Neuron (in vitro differentiated cells): ENCODE measurements at regions not wholly inside any gene's neighbourhood (a gene's known extent, or its start where the extent isn't known, plus 50 kb on each side); places are given as distances from the start of the nearest gene placed in this dataset.
"Not testable (repeated sequence)": the region's sequence is repeated elsewhere in the genome, so short reads cannot be mapped to it uniquely, and the experiment has no call there.

Experiments
- H2AFZ ChIP-seq: one replicate; pipeline ENCODE4 v1.6.1; 2013; ENCODE audit warnings: low read depth, mild to moderate bottlenecking, inconsistent platforms, low read length, moderate library complexity
- H3K27me3 ChIP-seq: one replicate; pipeline ENCODE4 v1.6.1; 2013; ENCODE audit warnings: low read length; ENCODE audit not compliant: insufficient read depth
- H3K36me3 ChIP-seq: one replicate; pipeline ENCODE4 v1.6.1; 2013; ENCODE audit warnings: low read length; ENCODE audit not compliant: insufficient read depth
- H3K4me1 ChIP-seq: one replicate; pipeline ENCODE4 v1.6.1; 2013; ENCODE audit warnings: low read length; ENCODE audit not compliant: insufficient read depth
- H3K4me3 ChIP-seq: 2 replicates; pipeline ENCODE4 v1.5.1; 2013; ENCODE audit warnings: mild to moderate bottlenecking, low read length, moderate library complexity
- H3K9me3 ChIP-seq: one replicate; pipeline ENCODE4 v1.6.1; 2013; ENCODE audit warnings: low read length

DNA sequence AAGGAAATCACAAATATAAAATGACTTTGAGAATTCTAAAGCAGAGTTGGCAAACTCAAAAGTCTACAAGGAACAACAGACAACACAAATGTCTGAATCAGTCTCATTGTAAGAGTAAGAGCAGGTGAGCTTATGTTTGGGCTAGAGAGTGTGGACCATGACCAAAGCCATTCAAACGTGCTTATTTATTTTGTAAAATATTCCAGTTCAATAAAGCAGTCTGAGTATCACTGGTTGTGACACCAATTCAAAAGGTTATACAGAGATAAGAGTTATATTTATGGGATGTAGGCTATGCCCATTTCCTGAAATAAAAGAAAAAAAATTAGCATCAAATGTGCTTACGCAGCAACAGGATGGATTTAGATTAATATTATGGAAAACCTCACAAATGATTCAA, 251.6 kb downstream of the KLF5 start:
- Histone ChIP-seq H3K4me3 (no peak overlapping the region), H2AFZ (no peak overlapping the region), H3K36me3 (no peaks in the 10 kb centered on the region), H3K27me3 (no peaks in the 10 kb centered on the region), H3K4me1 (no peaks in the 10 kb centered on the region), H3K9me3 (no peaks in the 10 kb centered on the region)

- no peaks in the 10 kb centered on the region for H3K27me3 ChIP-seq
- H3K36me3 ChIP-seq: no peaks in the 10 kb centered on the region
- H2AFZ ChIP-seq: no peak overlapping the region
- no peak overlapping the region for H3K4me3 ChIP-seq
- H3K9me3 ChIP-seq: no peaks in the 10 kb centered on the region
- H3K4me1 ChIP-seq: no peaks in the 10 kb centered on the region
Measured at GRCh38 chr13:73307481-73307880, 248.7 kb downstream of the KLF5 start.

DNA sequence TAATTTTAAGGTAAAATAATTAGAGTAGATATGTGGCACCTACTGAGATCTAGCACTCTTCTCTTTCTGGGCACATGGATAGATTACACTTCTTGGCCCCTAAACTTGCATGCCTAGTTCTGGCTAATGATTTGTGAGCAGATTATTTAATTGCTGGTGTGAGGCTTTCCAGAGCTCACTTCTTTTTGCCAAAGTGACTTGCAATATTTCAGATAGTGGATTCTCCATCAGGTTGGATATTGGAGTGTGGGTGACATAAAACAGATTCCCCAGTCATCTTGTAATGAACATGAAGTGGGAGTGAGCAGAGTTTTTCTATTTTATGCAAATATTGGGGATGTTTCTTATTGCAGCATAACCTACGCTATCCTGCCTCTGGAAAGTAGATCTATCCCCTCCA, 247.9 kb downstream of the KLF5 start:
- H3K36me3 ChIP-seq: no peaks in the 10 kb centered on the region
- H3K27me3 ChIP-seq: no peaks in the 10 kb centered on the region
- H3K4me1 ChIP-seq: no peaks in the 10 kb centered on the region
- no peaks in the 10 kb centered on the region for H3K9me3 ChIP-seq
- no peak overlapping the region for H3K4me3 ChIP-seq
- H2AFZ ChIP-seq: no peak overlapping the region

GRCh38 chr13:73304442-73304841, 245.6 kb downstream of the KLF5 start:
- no peak overlapping the region for H3K4me3 ChIP-seq
- H3K36me3 ChIP-seq: no peaks in the 10 kb centered on the region
- no peaks in the 10 kb centered on the region for H3K4me1 ChIP-seq
- H3K9me3 ChIP-seq: no peaks in the 10 kb centered on the region
- H2AFZ ChIP-seq: no peak overlapping the region
- no peaks in the 10 kb centered on the region for H3K27me3 ChIP-seq

DNA sequence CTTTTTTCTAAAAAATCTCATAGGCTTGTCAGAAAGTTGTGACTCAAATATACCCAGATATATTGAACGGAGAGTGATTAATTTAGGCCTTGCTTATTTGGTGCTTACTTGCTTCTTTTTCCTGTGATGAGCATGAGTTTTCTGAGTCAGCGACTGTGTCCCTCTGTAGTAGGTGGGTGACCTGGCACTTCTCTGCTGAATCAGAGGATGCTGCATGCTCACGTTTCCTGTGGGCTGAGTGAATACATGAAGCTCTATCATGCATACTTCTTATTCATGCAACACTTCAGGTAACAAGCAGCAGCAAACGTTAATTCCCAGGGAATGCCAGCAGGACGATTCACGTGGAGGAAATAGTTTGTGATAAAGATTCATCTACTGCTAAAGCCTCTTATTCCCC, 245.0 kb downstream of the KLF5 start:
- Histone ChIP-seq H2AFZ (no peak overlapping the region), H3K27me3 (no peaks in the 10 kb centered on the region), H3K4me3 (no peak overlapping the region), H3K9me3 (no peaks in the 10 kb centered on the region), H3K4me1 (no peaks in the 10 kb centered on the region), H3K36me3 (no peaks in the 10 kb centered on the region)

GRCh38 chr13:73301622-73302021, 242.8 kb downstream of the KLF5 start:
- H3K9me3 ChIP-seq, H3K27me3 ChIP-seq, H2AFZ ChIP-seq, H3K4me3 ChIP-seq, H3K4me1 ChIP-seq, H3K36me3 ChIP-seq: not testable (repeated sequence)

DNA sequence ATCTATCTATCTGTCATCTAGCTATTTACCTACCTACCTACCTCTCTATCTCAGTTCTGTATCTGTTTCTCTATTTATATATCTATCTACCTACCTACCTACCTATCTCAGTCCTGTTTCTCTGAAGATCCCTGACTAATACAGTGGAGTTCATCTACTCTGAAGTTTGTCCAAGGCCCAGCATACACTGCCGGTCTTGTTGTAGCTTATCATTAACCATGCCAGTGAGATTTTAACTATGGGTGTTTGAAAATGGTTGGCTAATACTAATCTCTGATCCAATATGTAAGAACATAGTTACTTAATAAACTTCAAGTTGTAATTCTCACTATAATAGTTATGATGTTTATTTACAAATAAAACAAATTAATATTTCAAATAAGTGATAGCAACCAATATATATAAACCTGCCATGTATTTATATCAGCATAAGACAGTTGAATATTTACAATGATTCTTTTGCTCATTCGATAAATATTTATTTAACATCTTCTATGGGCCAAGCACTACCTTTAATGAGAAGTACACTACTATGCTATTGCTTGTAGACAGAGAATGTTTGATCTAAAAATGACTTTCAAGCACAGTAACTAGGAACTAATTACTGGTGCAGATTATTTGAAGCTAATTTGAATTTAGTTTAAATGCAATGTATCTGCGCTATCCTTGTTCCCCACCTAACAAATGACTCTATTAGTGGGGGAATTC, 242.1 kb downstream of the KLF5 start:
- Histone ChIP-seq H3K4me1 (no peaks in the 10 kb centered on the region), H3K27me3 (no peaks in the 10 kb centered on the region), H2AFZ (no peak overlapping the region), H3K36me3 (no peaks in the 10 kb centered on the region), H3K9me3 (no peaks in the 10 kb centered on the region), H3K4me3 (no peak overlapping the region)

DNA sequence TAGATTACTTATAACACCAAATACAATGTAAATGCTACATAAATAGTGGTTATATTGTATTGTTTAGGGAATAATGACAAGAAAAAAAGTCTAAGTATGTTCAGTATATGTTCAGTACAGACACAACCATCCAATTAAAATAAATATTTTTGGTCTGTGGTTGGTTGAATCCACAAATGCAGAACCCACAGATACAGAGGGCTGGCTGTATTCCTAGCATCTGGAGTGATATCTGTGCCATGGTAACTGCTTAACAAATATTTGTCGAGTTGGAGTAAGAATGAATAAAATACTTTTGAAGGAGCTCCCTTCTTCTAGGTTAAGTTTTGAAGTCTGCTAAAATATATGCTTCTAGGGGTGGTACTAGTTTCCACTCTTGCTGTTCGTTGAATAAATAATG, 241.0 kb downstream of the KLF5 start:
- Histone ChIP-seq H2AFZ (no peak overlapping the region), H3K9me3 (no peaks in the 10 kb centered on the region), H3K4me1 (no peaks in the 10 kb centered on the region), H3K27me3 (no peaks in the 10 kb centered on the region), H3K36me3 (no peaks in the 10 kb centered on the region), H3K4me3 (no peak overlapping the region)

DNA sequence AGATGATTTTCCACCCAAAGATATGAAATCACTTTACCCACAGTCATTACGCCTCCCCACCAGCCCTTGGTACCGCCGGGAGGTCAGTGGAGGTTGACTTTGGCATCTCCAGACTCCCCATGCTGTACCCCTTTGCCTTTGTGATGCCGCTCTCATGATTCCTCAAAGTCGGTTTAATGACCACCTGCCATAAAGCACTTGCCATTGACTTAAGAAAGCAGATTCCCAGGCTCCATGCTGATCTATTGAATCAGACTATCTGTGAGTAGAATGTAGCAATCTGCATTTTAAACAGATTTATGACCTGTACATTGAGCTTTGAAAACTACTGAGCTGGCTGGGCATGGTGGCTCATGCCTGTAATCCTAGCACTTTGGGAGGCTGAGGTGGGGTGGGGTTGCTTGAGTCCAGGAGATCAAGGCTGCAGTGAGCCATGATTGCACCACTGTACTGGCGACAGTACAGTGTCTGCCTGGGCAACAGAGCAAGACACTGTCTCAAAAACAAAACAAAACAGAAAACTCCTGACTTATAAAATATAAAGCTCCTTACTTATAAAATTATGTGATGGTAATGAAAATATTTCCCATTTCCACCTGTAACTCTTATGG, 235.2 kb downstream of the KLF5 start:
- Histone ChIP-seq H3K27me3 (no peaks in the 10 kb centered on the region), H3K4me3 (no peak overlapping the region), H3K4me1 (no peaks in the 10 kb centered on the region), H3K36me3 (no peaks in the 10 kb centered on the region), H3K9me3 (no peaks in the 10 kb centered on the region), H2AFZ (no peak overlapping the region)

DNA sequence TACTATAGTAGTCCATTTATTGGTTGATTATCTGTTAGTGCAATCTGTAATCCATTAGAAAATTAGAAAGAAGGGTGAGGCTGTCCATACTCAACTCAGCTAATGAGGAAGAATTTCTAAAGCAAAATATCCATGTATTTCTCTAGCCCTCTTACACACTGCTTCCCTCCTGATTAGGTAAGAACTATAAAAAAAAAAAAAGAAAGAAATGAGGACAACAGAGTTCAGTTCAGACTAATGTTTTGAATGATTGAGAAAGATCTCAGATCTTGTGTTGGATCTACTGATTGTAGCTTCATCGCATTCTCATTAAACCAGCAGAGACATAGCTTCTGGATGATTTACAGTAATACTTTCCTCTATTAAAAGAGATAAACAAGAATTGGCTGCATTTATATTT, 233.3 kb downstream of the KLF5 start:
- no peaks in the 10 kb centered on the region for H3K36me3 ChIP-seq
- H3K4me3 ChIP-seq: no peak overlapping the region
- H3K4me1 ChIP-seq: no peaks in the 10 kb centered on the region
- no peak overlapping the region for H2AFZ ChIP-seq
- H3K9me3 ChIP-seq: no peaks in the 10 kb centered on the region
- no peaks in the 10 kb centered on the region for H3K27me3 ChIP-seq

GRCh38 chr13:73290844-73291243, 232.0 kb downstream of the KLF5 start:
- no peaks in the 10 kb centered on the region for H3K36me3 ChIP-seq
- H3K27me3 ChIP-seq: no peaks in the 10 kb centered on the region
- no peaks in the 10 kb centered on the region for H3K4me1 ChIP-seq
- H3K9me3 ChIP-seq: no peaks in the 10 kb centered on the region
- no peak overlapping the region for H2AFZ ChIP-seq
- H3K4me3 ChIP-seq: no peak overlapping the region

DNA sequence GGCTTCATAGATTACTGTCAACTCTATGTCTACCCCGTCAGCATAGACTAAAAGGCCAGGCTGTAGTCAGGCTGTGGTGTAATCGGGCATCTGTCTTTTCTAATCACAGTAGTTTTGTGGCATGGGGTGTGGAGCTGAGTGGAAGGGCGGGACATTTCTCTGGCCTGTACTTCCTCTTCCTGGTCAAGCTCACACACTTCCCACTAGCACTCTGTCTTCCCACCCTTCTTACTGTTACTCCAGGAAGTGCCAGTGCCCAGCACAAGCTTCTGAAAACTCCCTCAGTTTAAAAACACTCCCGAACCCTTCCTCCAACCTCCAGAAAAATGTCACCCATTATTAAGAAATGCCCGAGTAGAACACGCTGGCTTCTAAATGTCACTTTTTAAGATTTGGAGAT, 229.8 kb downstream of the KLF5 start:
- H3K4me3 ChIP-seq: no peak overlapping the region
- H3K36me3 ChIP-seq: no peaks in the 10 kb centered on the region
- no peaks in the 10 kb centered on the region for H3K4me1 ChIP-seq
- no peaks in the 10 kb centered on the region for H3K9me3 ChIP-seq
- H3K27me3 ChIP-seq: no peaks in the 10 kb centered on the region
- no peak overlapping the region for H2AFZ ChIP-seq

DNA sequence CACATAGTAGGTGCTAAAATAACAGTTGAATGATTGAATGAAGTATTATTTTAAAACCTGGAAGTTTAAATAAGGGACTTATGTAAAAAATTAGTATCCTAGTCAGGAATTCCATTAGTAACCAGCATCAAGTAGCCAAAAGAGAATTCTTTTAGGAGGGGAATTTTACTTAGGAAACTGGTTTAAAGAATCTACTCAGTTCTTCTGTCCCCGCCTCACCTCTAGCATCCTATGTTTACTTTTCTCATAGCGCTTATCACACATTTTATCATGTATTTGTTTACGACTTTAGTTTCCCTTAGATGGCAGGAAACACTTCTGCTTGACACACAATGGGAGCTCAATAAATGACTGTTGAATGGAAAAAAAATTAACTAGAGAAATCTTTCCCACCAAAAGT, 229.0 kb downstream of the KLF5 start:
- no peak overlapping the region for H3K4me3 ChIP-seq
- no peak overlapping the region for H2AFZ ChIP-seq
- H3K27me3 ChIP-seq: no peaks in the 10 kb centered on the region
- no peaks in the 10 kb centered on the region for H3K9me3 ChIP-seq
- H3K4me1 ChIP-seq: no peaks in the 10 kb centered on the region
- no peaks in the 10 kb centered on the region for H3K36me3 ChIP-seq
